GM10266 (cell line): ENCODE measurements at regions not wholly inside any gene's neighbourhood (a gene's known extent, or its start where the extent isn't known, plus 50 kb on each side); places are given as distances from the start of the nearest gene placed in this dataset.

Experiments used
- DNase-seq: peaks from one replicate; pipeline ENCODE4 v3.0.0; 2012; ENCODE audit errors: extremely low spot score
- TF ChIP-seq, protein P1 (sequence below): IDR thresholded peaks from 2 replicates; pipeline ENCODE4 v1.5.1; 2012; ENCODE audit warnings: mild to moderate bottlenecking, low read depth; ENCODE audit not compliant: control insufficient read depth, insufficient read depth; ENCODE audit errors: missing control alignments

DNA sequence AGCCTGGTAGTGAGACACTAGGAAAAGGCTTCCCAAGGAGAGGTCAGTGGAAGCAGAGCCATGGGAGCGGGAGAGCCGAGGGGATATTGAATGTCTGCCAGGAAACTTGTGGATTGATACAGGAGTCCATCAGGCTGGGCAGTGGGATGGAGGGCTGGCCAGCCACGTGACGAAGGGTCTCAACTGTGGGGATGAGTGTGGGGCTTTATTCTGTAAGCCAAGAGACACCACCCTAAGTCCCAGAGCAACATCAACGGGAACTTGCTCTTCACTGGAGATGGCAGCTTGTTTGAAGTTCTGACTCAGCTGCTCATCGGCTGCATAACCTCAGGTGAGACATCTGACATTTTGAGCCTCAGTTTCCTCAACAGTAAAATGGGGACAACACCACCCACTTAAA, 197.8 kb downstream of the VRK1 start:
- no peak for DNase-seq
- TF ChIP-seq, protein P1, sequence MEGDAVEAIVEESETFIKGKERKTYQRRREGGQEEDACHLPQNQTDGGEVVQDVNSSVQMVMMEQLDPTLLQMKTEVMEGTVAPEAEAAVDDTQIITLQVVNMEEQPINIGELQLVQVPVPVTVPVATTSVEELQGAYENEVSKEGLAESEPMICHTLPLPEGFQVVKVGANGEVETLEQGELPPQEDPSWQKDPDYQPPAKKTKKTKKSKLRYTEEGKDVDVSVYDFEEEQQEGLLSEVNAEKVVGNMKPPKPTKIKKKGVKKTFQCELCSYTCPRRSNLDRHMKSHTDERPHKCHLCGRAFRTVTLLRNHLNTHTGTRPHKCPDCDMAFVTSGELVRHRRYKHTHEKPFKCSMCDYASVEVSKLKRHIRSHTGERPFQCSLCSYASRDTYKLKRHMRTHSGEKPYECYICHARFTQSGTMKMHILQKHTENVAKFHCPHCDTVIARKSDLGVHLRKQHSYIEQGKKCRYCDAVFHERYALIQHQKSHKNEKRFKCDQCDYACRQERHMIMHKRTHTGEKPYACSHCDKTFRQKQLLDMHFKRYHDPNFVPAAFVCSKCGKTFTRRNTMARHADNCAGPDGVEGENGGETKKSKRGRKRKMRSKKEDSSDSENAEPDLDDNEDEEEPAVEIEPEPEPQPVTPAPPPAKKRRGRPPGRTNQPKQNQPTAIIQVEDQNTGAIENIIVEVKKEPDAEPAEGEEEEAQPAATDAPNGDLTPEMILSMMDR = no peak

DNA sequence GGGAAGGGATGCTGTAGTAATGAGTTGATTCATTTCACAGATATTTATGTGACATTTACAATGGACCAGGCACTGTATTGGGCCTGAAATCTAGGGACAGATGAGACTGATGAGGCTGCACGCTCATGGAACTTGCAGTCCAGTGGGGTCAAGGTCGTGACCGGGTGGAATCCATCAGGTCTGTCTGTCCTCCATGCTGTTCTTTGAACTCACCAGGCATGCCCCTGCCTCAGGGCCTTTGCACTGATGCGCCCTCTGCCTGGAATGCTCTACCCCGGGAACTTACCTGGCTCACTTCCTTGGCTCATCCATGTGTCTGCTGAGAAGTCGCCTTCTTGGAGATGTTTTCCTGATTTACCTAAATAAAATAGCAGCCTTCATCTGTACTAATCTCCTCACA, 200.1 kb downstream of the VRK1 start:
- no peak for DNase-seq
- TF ChIP-seq, protein P1 = no peak

GRCh38 chr14:96997996-96998395, 200.8 kb downstream of the VRK1 start:
- DNase-seq = no peak
- TF ChIP-seq, protein P1 = no peak

- TF ChIP-seq, protein P1 = no peak
- DNase-seq = no peak
Observed at GRCh38 chr14:96999654-97000155, 202.5 kb downstream of the VRK1 start.

GRCh38 chr14:97002454-97002853, 205.3 kb downstream of the VRK1 start:
- TF ChIP-seq, protein P1 = no peak
- no peak for DNase-seq

GRCh38 chr14:97005934-97006333, 208.8 kb downstream of the VRK1 start:
- DNase-seq = no peak
- TF ChIP-seq, protein P1 = no peak

GRCh38 chr14:97010491-97011160, 213.4 kb downstream of the VRK1 start:
- TF ChIP-seq, protein P1 = peak; percentile 23
- no peak for DNase-seq
